ENCODE measurements at regions not wholly inside any gene's neighbourhood (a gene's known extent, or its start where the extent isn't known, plus 50 kb on each side); places are given as distances from the start of the nearest gene placed in this dataset.
"Not testable (repeated sequence)": the region's sequence is repeated elsewhere in the genome, so short reads cannot be mapped to it uniquely, and the experiment has no call there.

DNA sequence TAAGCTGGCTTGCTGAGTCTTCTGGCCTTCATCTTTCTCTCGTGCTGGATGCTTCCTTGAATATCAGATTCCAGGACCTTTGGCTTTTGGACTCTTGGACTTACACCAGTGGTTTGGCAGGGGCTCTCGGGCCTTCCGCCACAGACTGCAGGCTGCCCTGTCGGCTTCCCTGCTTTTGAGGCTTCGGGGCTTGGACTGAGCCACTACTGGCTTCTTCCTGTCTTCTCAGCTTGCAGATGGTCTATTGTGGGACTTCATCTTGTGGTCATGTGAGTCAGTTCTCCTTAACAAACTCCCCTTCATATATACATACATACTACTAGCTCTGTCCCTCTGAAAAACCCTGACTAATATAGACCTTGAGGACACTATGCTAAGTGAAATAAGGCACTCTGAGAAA, 78.3 kb upstream of the SSBP2 start:
- H3K4me1 ChIP-seq, result peaks cover 0 to 13% (median 6%) of the 10 kb centered on the region in 4 donors
- no peak overlapping the region for H3K27ac ChIP-seq
- no peaks in the 10 kb centered on the region for H3K27me3 ChIP-seq
- peak in 1 of 2 donors; percentile 34 for DNase-seq
- TF ChIP-seq, protein P1, sequence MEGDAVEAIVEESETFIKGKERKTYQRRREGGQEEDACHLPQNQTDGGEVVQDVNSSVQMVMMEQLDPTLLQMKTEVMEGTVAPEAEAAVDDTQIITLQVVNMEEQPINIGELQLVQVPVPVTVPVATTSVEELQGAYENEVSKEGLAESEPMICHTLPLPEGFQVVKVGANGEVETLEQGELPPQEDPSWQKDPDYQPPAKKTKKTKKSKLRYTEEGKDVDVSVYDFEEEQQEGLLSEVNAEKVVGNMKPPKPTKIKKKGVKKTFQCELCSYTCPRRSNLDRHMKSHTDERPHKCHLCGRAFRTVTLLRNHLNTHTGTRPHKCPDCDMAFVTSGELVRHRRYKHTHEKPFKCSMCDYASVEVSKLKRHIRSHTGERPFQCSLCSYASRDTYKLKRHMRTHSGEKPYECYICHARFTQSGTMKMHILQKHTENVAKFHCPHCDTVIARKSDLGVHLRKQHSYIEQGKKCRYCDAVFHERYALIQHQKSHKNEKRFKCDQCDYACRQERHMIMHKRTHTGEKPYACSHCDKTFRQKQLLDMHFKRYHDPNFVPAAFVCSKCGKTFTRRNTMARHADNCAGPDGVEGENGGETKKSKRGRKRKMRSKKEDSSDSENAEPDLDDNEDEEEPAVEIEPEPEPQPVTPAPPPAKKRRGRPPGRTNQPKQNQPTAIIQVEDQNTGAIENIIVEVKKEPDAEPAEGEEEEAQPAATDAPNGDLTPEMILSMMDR (IDR thresholded peaks at IDR 0.05), result no peak
- intact Hi-C loops (cut with DNase I; ENCODE audit: low total_unique reads), result no loop called here
- H3K9me3 ChIP-seq, result no peaks in the 10 kb centered on the region
- no peaks in the 10 kb centered on the region for H3K36me3 ChIP-seq
- H3K4me3 ChIP-seq, result no peak overlapping the region

DNA sequence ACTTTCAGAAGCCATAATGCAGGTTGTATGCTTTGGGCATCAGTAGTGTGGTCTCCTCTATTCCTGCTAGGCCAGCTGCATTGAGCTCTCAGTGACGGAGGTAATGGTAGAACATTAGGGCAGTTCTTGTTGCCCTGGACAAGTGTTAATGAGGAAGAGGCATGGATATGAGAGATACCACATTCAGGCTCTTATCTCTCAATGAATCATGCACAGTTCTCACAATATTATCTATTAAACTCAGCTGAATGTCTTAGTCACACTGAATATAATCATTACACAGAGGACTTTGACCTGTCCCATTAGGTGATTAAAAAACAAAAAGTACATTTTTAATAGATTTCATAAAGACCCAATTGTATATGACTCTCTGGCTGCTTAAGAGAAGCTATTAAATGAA, 76.6 kb upstream of the SSBP2 start:
- peaks cover 0 to 14% (median 7%) of the 10 kb centered on the region in 4 donors for H3K4me1 ChIP-seq
- H3K27ac ChIP-seq, result no peak overlapping the region
- DNase-seq, result no peak
- H3K4me3 ChIP-seq, result no peak overlapping the region
- no peaks in the 10 kb centered on the region for H3K9me3 ChIP-seq
- no peaks in the 10 kb centered on the region for H3K36me3 ChIP-seq
- no peaks in the 10 kb centered on the region for H3K27me3 ChIP-seq
- TF ChIP-seq, protein P1 (IDR thresholded peaks at IDR 0.05), result no peak
- intact Hi-C loops (cut with DNase I; ENCODE audit: low total_unique reads), result no loop called here

DNA sequence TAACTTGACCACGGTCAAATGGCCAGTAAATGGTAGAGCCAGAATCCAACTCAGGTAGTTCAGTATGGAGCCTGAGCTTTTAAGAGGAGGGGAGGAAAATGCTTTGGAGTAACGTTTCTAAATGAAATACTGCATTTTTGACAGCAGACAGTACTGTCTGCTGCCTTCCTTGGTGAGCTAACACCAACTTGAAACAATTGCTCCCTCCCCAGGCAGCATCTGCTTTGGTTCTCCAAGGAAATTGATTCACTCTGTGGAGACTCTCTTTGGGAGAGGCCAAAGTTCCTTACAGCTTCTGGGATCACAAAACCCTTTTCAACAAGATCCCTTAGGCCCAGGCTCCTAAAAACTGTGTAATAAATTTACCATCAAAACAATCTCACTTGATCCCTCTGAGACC, 75.2 kb upstream of the SSBP2 start:
- H3K4me3 ChIP-seq, result no peak overlapping the region
- H3K36me3 ChIP-seq, result no peaks in the 10 kb centered on the region
- H3K9me3 ChIP-seq, result no peaks in the 10 kb centered on the region
- H3K27ac ChIP-seq, result peak overlapping the region in 1 of 2 donors; percentile 48
- intact Hi-C loops (cut with DNase I; ENCODE audit: low total_unique reads), result no loop called here
- TF ChIP-seq, protein P1 (IDR thresholded peaks at IDR 0.05), result no peak
- H3K27me3 ChIP-seq, result no peaks in the 10 kb centered on the region
- H3K4me1 ChIP-seq, result peaks cover 0 to 14% (median 7%) of the 10 kb centered on the region in 4 donors
- DNase-seq, result no peak

DNA sequence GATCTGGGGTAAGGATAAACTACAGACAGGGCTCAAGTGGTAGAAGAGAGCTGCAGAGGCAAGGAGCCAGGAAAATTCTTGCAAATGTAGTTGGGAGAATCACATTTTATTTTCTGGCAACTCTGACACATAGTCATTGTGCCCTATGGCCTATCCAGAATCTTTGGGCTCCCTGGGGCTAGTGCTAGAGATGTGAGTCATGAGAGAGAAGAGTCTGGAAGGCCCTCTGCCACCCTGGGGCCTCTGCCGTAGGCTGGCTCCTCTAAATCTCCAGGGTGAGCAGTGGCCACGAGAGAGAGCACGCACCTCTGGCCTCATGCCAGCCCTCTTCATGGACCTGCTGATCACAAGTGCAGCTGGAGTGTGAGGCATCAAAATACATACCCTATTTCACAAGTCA, 74.3 kb upstream of the SSBP2 start:
- Histone ChIP-seq H3K4me1 (peaks cover 0 to 14% (median 7%) of the 10 kb centered on the region in 4 donors), H3K4me3 (no peak overlapping the region), H3K27ac (peak overlapping the region; percentile 48 to 55), H3K9me3 (no peaks in the 10 kb centered on the region), H3K36me3 (no peaks in the 10 kb centered on the region), H3K27me3 (no peaks in the 10 kb centered on the region)
- intact Hi-C loops (cut with DNase I; ENCODE audit: low total_unique reads), result no loop called here
- DNase-seq, result peak; percentile 53 to 88
- TF ChIP-seq, protein P1 (IDR thresholded peaks at IDR 0.05), result no peak

DNA sequence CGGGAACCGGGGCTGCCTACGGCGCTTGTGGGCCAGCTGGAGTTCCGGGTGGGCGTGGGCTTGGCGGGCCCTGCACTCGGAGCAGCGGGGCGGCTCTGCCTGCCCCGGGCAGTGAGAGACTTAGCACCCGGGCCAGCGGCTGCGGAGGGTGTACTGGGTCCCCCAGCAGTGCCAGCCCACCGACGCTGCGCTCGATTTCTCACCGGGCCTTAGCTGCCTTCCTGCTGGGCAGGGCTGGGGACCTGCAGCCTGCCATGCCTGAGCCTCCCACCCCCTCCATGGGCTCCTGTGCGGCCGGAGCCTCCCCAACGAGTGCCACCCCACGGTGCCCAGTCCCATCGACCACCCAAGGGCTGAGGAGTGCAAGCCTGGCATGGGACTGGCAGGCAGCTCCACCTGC, 72.8 kb upstream of the SSBP2 start:
- H3K27me3 ChIP-seq; H3K27ac ChIP-seq; H3K4me3 ChIP-seq; DNase-seq; H3K36me3 ChIP-seq; intact Hi-C loops (cut with DNase I; ENCODE audit: low total_unique reads); H3K9me3 ChIP-seq: not testable (repeated sequence)
- H3K4me1 ChIP-seq, result peaks cover 0 to 21% (median 7%) of the 10 kb centered on the region in 4 donors

DNA sequence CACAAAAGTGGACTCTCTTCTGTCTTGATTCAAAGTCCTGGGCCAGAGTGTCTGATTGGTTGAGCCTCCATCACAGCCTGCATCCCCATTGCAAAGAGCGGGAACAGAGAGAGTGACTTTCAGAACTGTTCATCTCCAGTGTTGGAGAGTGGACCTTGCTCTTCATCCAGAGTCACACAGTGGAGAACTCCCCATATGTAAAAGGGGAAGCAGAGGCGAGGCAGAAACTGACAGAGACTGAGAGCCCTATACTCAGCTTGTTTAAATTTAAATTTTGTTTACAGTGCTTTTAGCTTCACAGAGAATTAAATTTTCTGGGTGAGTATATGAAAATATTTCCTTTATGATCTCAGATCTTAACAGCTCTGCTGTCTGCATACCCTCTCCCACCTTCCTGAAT, 70.0 kb upstream of the SSBP2 start:
- Histone ChIP-seq H3K27ac (no peak overlapping the region), H3K4me3 (no peak overlapping the region), H3K4me1 (peaks cover 0 to 21% (median 7%) of the 10 kb centered on the region in 4 donors), H3K36me3 (no peaks in the 10 kb centered on the region), H3K27me3 (no peaks in the 10 kb centered on the region), H3K9me3 (no peaks in the 10 kb centered on the region)
- intact Hi-C loops (cut with DNase I; ENCODE audit: low total_unique reads), result no loop called here
- no peak for DNase-seq
- TF ChIP-seq, protein P1 (IDR thresholded peaks at IDR 0.05), result no peak

Data from tibial artery (tissue), 4 donors.